BJ (cell line): ENCODE measurements at regions not wholly inside any gene's neighbourhood (a gene's known extent, or its start where the extent isn't known, plus 50 kb on each side); places are given as distances from the start of the nearest gene placed in this dataset.

Source experiments
- CTCF ChIA-PET: fragments of 350-600 bp; formaldehyde crosslinking; extraction: SDS; loops from one replicate; lab custom pipeline; 2021; ENCODE audit warnings: antibody characterized with exemption, inconsistent platforms; lab: Yijun Ruan, JAX
- POLR2A ChIA-PET: fragments of 300-600 bp; sonication (Branson Sonifier 250); formaldehyde crosslinking; extraction: SDS; loops from one replicate; lab custom pipeline; 2021; ENCODE audit warnings: antibody characterized with exemption; lab: Charles Lee
- DNase-seq: peaks from one replicate; pipeline ENCODE4 v3.0.0-alpha.2; 2011; ENCODE audit warnings: low read depth
- H3K27me3 ChIP-seq: 2 replicates; pipeline ENCODE4 v1.6.0; 2011; ENCODE audit warnings: low read length; ENCODE audit not compliant: control insufficient read depth, insufficient read depth
- H3K36me3 ChIP-seq: 2 replicates; pipeline ENCODE4 v1.5.1; 2011; ENCODE audit warnings: low read length; ENCODE audit not compliant: control insufficient read depth, insufficient read depth
- H3K4me3 ChIP-seq: 2 replicates; pipeline ENCODE4 v1.5.1; 2011; ENCODE audit warnings: low read depth, mild to moderate bottlenecking, control low read depth, low read length
- CTCF ChIP-seq: IDR thresholded peaks from 2 replicates; pipeline ENCODE4 v1.5.1; 2011; ENCODE audit warnings: low read depth, mild to moderate bottlenecking, control low read depth, inconsistent platforms, low read length, moderate library complexity; ENCODE audit not compliant: insufficient read depth

DNA sequence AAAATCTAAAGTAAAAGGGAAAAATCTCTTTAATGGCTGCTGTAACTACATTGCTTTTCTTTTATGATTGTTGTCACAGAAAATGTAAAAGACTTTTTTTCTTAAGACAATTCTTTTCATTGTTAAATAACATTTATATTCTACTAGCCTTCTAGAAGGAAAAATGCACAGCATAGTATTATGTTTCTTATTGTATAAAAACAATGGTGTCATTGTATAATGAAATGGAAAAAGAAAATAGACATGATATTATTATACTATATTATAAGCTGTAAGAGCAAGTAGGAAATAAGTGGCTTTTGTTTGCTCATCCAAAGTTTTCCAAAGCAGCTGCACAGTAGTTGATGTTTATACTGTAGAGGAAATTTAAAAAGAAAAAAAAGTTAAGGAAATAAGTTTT is 1021.7 kb downstream of the EFNA5 start:
- CTCF ChIA-PET: no interaction called here
- POLR2A ChIA-PET: no interaction called here
- H3K4me3 ChIP-seq: no peak overlapping the region
- no peak for TF ChIP-seq CTCF
- no peaks in the 10 kb centered on the region for H3K27me3 ChIP-seq
- no peak for DNase-seq
- no peaks in the 10 kb centered on the region for H3K36me3 ChIP-seq

GRCh38 chr5:106648401-106648800 is 1022.3 kb downstream of the EFNA5 start:
- no peaks in the 10 kb centered on the region for H3K27me3 ChIP-seq
- POLR2A ChIA-PET: no interaction called here
- TF ChIP-seq CTCF: no peak
- no peak overlapping the region for H3K4me3 ChIP-seq
- H3K36me3 ChIP-seq: no peaks in the 10 kb centered on the region
- CTCF ChIA-PET: no interaction called here
- DNase-seq: no peak

GRCh38 chr5:106646106-106646505 is 1024.6 kb downstream of the EFNA5 start:
- no peak for TF ChIP-seq CTCF
- Histone ChIP-seq H3K36me3 (no peaks in the 10 kb centered on the region), H3K27me3 (no peaks in the 10 kb centered on the region), H3K4me3 (no peak overlapping the region)
- CTCF ChIA-PET: no interaction called here
- POLR2A ChIA-PET: no interaction called here
- no peak for DNase-seq

- Histone ChIP-seq H3K27me3 (no peaks in the 10 kb centered on the region), H3K4me3 (no peak overlapping the region), H3K36me3 (no peaks in the 10 kb centered on the region)
- ChIA-PET POLR2A (no interaction called here), CTCF (no interaction called here)
- DNase-seq: no peak
- no peak for TF ChIP-seq CTCF
Measured at GRCh38 chr5:106640511-106640910, 1030.2 kb downstream of the EFNA5 start.

DNA sequence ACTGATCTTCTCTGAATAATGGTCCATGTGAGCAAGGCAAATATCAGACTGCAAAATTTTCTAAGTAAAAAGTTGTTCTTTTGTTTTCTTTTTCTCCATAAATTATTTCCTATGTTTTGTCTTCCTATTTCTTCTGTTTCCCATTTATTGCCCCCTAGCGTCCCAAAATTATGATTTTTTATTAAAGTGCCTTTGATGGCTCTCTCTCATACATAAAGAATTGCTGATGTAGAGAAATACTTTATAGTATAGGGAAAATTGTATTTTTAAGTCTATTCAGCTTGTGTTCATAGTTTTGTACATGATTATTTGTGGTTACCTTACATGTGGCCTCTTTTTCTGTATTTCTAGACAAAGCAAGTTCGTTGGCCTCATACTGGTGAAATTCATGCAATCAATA is 1031.2 kb downstream of the EFNA5 start:
- ChIA-PET POLR2A (no interaction called here), CTCF (no interaction called here)
- Histone ChIP-seq H3K36me3 (no peaks in the 10 kb centered on the region), H3K4me3 (no peak overlapping the region), H3K27me3 (no peaks in the 10 kb centered on the region)
- DNase-seq: no peak
- TF ChIP-seq CTCF: no peak

- POLR2A ChIA-PET: no interaction called here
- CTCF ChIA-PET: no interaction called here
Measured at GRCh38 chr5:106637275-106637674, 1033.5 kb downstream of the EFNA5 start.

More at GRCh38 chr5:106637275-106637674, 1033.5 kb downstream of the EFNA5 start:
- Histone ChIP-seq H3K4me3 (no peak overlapping the region), H3K27me3 (no peaks in the 10 kb centered on the region), H3K36me3 (no peaks in the 10 kb centered on the region)
- no peak for DNase-seq
- TF ChIP-seq CTCF: no peak
